Loucy (cell line): ENCODE measurements at regions not wholly inside any gene's neighbourhood (a gene's known extent, or its start where the extent isn't known, plus 50 kb on each side); places are given as distances from the start of the nearest gene placed in this dataset.

ENCODE experiments used
- CTCF ChIP-seq: fragments of 200-600 bp; sonication (generic); conservative IDR thresholded peaks from 2 replicates; pipeline ENCODE4 v1.5.1; 2014; ENCODE audit warnings: mild to moderate bottlenecking, antibody characterized with exemption, low read length
- EZH2phosphoT487 ChIP-seq: fragments of 200-600 bp; IDR thresholded peaks from 2 replicates; pipeline ENCODE4 v1.6.1; 2018; ENCODE audit warnings: antibody characterized with exemption, mild to moderate bottlenecking, moderate library complexity, borderline replicate concordance

DNA sequence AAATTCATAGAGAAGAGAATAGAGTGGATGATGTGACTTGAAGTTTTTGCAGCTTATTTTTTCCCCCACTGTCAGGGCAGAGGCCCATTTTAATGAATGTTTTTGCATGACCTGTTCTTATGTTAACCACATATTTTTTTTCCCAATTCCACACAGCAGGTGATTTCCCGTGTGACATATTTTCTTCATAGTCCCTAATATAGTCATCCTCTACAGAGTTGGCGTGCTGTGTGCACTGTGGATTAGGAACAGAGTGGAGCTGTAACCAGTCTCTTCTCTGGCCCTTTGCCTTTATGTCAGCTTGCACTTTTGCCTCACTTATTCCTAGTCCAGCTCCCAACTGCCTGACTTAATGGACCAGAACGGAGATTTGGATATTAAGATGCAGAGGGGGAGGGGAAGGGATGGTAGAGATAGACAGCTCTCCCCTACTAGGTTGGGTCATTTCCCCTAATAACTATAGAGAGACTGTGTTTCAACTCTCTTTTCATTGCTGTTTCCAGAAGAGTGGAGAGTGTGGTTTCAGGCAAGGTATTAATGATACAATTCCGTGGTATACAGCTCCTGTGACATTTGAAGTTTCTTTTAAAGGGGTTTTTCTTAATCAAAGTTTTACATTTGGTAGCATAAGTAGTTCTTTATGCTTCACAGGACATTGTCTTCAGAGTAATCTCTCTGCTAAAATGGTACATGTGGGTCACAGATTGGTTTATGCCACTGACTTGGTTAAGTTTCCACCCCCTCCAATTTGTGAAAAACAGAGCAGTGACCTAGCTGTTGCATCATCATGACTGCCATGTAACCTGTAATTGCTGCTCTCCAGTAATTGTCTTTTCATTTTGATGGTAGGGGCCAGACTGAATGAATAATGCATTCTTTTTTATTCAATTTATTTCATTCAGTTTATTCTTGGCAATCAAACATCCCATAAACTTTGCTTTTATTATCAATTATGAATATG lies 161.3 kb downstream of the HAUS1 start:
- TF ChIP-seq CTCF: no peak
- no peak for TF ChIP-seq EZH2phosphoT487
